ENCODE measurements at regions not wholly inside any gene's neighbourhood (a gene's known extent, or its start where the extent isn't known, plus 50 kb on each side); places are given as distances from the start of the nearest gene placed in this dataset.
"Not testable (repeated sequence)": the region's sequence is repeated elsewhere in the genome, so short reads cannot be mapped to it uniquely, and the experiment has no call there.

DNA sequence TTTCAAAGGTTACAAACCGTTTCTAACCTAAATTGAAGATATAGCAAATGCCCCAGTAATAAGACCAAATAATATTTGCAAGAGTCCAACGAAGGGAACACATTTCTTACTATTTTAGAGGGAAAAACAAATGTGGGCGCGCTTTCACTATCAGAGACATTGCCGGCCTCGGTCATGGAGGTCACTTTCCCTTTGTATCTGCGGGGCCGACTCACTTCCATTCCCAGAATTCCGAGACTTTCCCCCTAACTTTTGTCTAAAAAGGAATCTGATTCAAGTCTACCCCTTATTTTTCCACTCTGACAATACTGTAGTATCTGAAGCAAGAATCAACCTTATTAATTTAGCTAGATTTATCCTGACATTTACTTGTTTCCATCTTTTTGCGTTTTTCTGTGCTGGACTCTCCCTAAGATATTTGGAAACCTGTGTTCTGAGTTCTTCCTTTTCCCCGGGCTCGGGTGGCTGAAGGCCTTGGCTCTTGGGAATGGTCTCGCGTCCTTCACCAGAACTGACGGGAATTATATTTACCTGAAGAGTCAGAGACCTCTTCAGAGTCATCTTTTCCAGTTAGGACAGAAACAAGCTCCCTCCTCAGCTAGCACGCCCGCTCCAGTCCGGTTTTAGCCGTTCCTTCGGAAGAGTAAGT is 71.8 kb upstream of the ZNF184 start:
- Mint-ChIP-seq H3K36me3 (no peaks in the 10 kb centered on the region), H3K9me3 (no peaks in the 10 kb centered on the region), H3K4me1 (ENCODE audit: unreplicated experiment) (peaks cover 19% of the 10 kb centered on the region), H3K4me3 (peak overlapping the region; percentile 91), H3K27ac (peak overlapping the region; percentile 84), H3K27me3 (peaks cover 84% of the 10 kb centered on the region)
- no peak for DNase-seq (ENCODE audit: extremely low spot score, unreplicated experiment)
- TF ChIP-seq, protein P1, sequence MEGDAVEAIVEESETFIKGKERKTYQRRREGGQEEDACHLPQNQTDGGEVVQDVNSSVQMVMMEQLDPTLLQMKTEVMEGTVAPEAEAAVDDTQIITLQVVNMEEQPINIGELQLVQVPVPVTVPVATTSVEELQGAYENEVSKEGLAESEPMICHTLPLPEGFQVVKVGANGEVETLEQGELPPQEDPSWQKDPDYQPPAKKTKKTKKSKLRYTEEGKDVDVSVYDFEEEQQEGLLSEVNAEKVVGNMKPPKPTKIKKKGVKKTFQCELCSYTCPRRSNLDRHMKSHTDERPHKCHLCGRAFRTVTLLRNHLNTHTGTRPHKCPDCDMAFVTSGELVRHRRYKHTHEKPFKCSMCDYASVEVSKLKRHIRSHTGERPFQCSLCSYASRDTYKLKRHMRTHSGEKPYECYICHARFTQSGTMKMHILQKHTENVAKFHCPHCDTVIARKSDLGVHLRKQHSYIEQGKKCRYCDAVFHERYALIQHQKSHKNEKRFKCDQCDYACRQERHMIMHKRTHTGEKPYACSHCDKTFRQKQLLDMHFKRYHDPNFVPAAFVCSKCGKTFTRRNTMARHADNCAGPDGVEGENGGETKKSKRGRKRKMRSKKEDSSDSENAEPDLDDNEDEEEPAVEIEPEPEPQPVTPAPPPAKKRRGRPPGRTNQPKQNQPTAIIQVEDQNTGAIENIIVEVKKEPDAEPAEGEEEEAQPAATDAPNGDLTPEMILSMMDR (conservative IDR thresholded peaks at IDR 0.05), result no peak

DNA sequence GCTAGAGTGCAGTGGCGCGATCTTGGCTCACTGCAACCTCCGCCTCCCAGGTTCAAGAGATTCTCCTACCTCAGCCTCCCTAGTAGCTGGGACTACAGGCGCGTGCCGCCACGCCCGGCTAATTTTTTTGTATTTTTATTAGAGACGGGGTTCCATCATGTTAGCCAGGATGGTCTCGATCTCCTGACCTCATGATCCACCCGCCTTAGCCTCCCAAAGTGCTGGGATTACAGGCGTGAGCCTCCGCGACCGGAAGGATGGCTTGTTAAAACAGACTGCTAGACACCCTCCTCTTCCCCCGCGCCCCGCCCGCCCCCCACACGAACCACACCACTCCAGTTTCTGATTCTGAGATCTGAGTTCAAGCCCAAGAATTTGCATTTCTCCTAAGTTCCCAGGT is 71.2 kb upstream of the ZNF184 start:
- H3K27me3 Mint-ChIP-seq, result peaks cover 88% of the 10 kb centered on the region
- H3K4me1 Mint-ChIP-seq (ENCODE audit: unreplicated experiment), result peaks cover 19% of the 10 kb centered on the region
- not testable (repeated sequence) for H3K36me3 Mint-ChIP-seq; DNase-seq (ENCODE audit: extremely low spot score, unreplicated experiment); H3K9me3 Mint-ChIP-seq
- H3K27ac Mint-ChIP-seq, result peak overlapping the region; percentile 84
- peak overlapping the region; percentile 91 for H3K4me3 Mint-ChIP-seq

DNA sequence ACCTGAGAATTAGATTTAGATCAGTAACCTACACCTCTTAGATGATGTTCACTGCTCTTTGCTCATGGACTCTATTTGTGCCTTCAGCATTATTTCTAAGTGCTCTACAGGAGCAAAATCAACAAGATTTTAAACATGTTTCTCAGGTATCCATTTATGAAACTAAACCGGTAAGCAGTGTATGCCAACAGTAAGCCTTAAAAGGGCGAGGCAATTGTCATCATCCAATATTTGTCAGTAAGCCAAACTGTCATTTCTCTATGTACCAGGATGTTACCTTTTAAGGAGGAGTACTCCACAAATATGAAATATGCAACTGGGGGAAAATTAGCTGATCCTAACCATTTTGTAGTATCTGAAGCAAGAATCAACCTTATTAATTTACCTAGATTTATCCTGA is 69.6 kb upstream of the ZNF184 start:
- peaks cover 13% of the 10 kb centered on the region for H3K4me1 Mint-ChIP-seq (ENCODE audit: unreplicated experiment)
- no peaks in the 10 kb centered on the region for H3K9me3 Mint-ChIP-seq
- peaks cover 85% of the 10 kb centered on the region for H3K27me3 Mint-ChIP-seq
- no peaks in the 10 kb centered on the region for H3K36me3 Mint-ChIP-seq
- peak overlapping the region; percentile 49 for H3K27ac Mint-ChIP-seq
- H3K4me3 Mint-ChIP-seq, result peak overlapping the region; percentile 29
- TF ChIP-seq, protein P1 (conservative IDR thresholded peaks at IDR 0.05), result no peak
- DNase-seq (ENCODE audit: extremely low spot score, unreplicated experiment), result no peak

DNA sequence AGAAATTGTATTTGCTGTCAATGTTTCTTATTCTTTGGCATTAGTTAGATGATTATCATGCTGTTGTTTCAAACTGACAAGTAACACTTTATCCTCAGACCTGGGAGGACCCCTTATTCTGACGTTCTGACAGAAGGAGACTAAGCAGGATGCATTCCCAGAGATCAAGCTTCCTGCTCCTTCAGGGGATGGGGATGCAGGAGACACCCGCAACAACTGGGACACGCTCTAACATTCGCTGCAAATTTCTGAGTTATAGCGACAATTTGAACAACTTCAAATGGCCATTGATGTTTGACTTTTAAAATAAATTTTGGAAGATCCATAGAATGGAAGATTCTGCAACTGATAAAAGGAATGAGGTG is 69.0 kb upstream of the ZNF184 start:
- H3K4me3 Mint-ChIP-seq, result no peak overlapping the region

DNA sequence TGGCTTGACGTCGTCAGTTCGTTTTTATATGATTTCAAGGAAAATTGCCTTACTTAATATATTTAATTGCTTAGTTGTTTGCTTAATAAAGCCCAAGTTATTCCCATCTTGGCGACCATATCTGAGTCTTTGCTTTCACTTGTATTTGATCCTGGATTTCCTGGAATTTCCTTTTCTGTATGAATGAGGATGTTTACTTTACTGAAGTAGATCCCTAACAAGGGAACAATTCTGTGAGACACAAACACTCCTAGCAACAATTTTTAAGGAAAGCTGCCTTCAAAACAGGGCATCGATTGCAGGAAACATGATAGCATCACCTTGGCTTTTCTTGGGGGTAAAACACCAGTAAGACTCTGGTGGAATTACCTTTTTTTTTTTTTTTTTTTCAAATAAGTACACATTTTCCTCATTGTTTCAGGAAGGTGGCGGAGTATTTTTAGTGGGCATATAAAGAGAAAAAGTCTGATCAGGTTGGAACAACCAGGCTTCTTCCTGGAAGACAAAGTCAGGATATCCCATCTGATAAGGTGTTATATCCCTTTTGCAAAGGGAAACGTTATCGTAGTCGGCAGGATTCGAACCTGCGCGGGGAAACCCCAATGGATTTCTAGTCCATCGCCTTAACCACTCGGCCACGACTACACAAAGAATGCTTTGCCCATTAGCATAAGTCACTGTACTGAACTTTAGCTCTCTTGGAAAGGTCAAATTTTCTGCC is 68.5 kb upstream of the ZNF184 start:
- TF ChIP-seq, protein P1 (conservative IDR thresholded peaks at IDR 0.05), result no peak
- no peak for DNase-seq (ENCODE audit: extremely low spot score, unreplicated experiment)
- peak overlapping the region; percentile 40 for H3K4me3 Mint-ChIP-seq

More for the DNA sequence above, 69.0 kb upstream of the ZNF184 start:
- Mint-ChIP-seq H3K4me1 (ENCODE audit: unreplicated experiment) (peaks cover 13% of the 10 kb centered on the region), H3K27me3 (peaks cover 79% of the 10 kb centered on the region), H3K36me3 (no peaks in the 10 kb centered on the region), H3K27ac (peak overlapping the region; percentile 49), H3K9me3 (no peaks in the 10 kb centered on the region)
- TF ChIP-seq, protein P1 (conservative IDR thresholded peaks at IDR 0.05), result no peak
- DNase-seq (ENCODE audit: extremely low spot score, unreplicated experiment), result no peak

DNA sequence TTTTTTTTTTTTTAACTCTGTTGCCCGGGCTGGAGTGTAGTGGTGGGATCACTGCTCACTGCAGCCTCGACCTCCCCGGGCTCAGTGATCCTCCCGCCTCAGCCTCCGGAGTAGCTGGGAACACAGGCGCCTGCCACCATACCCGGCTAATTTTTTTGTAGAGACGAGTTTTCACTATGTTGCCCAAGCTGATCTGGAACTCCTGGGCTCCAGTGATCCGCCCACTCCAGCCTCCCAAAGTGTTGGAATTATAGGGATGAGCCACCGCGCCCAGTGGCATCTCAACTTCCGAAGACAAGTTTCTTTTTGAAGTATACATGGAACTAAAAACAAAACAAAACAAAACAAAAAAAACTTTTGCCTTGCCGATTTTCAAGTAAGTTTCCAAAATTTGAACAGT is 66.6 kb upstream of the ZNF184 start:
- peaks cover 56% of the 10 kb centered on the region for H3K27me3 Mint-ChIP-seq

More for the DNA sequence above, 68.5 kb upstream of the ZNF184 start:
- peaks cover 74% of the 10 kb centered on the region for H3K27me3 Mint-ChIP-seq
- no peaks in the 10 kb centered on the region for H3K36me3 Mint-ChIP-seq
- no peaks in the 10 kb centered on the region for H3K9me3 Mint-ChIP-seq
- no peak overlapping the region for H3K27ac Mint-ChIP-seq
- H3K4me1 Mint-ChIP-seq (ENCODE audit: unreplicated experiment), result peaks cover 13% of the 10 kb centered on the region

More for the DNA sequence above, 66.6 kb upstream of the ZNF184 start:
- TF ChIP-seq, protein P1 (conservative IDR thresholded peaks at IDR 0.05), result no peak
- Mint-ChIP-seq H3K9me3 (no peaks in the 10 kb centered on the region), H3K27ac (peak overlapping the region; percentile 95), H3K4me1 (ENCODE audit: unreplicated experiment) (peaks cover 2% of the 10 kb centered on the region), H3K36me3 (no peaks in the 10 kb centered on the region), H3K4me3 (peak overlapping the region; percentile 84)
- no peak for DNase-seq (ENCODE audit: extremely low spot score, unreplicated experiment)

Measured in type B pancreatic cell (in vitro differentiated cells).